GM21619 (cell line): ENCODE measurements at regions not wholly inside any gene's neighbourhood (a gene's known extent, or its start where the extent isn't known, plus 50 kb on each side); places are given as distances from the start of the nearest gene placed in this dataset.

Experiments
- ATAC-seq: cut with Tn5 transposase; IDR thresholded peaks from one replicate; pipeline ENCODE4 v1.9.1; 2021; ENCODE audit not compliant: unreplicated experiment

DNA sequence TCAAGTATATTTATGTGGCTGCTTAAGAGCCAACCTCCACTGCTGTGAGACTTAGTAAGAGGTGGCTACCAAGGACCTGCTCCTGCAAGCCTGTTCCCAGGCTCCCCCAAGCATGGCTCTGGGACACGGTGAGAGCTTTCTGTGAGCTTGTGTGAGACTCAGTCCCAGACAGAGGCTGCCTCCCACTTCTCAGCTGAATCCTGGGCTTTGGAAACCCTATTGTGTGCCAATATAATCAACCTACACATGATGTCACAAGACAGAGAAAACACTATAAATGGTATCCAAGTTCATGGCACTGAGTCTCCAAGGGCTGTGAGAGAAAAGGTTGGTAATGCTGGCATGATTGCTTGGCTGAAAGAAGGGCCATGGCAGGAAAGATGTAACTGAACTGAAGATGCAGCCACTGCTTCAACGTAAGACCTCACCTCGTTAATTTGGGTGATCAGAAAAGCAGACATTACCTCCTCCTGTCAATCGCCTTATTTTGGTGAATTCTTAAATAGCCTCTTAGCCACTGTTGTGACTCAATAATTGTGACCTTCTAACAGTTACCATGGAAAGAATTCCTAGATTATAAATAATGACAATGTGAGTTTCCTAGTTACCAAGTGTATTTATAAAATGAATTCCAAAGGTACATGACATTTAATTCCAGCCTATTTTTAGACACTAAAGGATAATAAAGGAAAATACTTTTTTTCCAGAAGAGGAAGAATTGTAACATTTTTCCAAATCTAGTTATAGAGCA, 332.0 kb downstream of the IRS2 start:
- ATAC-seq, result no peak

- ATAC-seq, result no peak
These were observed 334.7 kb downstream of the IRS2 start for GRCh38 chr13:109451726-109452125.

DNA sequence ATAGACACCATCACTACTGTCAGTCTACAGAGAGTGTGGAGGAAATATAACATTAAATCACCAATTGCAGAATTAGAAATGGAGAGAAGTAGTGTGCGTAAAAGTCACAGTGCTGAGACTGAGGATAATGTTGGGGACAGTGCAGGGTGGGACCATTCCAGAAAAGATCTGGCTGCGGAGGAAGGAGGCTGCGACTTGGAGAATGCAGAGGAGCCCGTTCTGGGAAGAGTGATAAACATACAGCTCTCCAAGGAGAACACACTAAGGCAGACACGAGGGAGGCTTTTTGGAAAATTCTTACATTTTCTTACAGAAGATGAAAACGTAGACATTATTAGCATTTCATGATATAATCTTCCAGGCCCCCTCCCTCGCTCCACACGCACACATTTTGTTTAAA, 337.8 kb downstream of the IRS2 start:
- ATAC-seq, result no peak

DNA sequence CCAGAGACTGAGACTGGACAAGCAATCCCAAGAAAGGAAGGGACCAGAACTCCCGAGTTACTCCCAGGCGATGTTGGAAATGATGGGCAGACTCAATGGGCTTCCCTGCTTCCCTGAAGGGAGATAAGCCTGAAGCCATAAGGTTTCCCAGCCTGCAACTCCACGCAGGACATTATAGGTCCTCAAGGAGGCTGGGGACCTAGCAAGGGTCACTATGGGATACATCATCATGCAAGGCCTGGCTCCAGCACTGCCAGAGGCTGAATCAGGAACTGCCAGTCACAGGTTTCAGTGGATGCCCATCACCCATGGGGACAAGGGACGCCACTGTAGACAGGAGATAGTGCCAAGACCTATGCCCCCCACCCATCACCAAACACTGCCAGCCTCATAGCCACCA, 338.7 kb downstream of the IRS2 start:
- no peak for ATAC-seq

- no peak for ATAC-seq
These were observed 346.1 kb downstream of the IRS2 start for GRCh38 chr13:109440320-109440719.

DNA sequence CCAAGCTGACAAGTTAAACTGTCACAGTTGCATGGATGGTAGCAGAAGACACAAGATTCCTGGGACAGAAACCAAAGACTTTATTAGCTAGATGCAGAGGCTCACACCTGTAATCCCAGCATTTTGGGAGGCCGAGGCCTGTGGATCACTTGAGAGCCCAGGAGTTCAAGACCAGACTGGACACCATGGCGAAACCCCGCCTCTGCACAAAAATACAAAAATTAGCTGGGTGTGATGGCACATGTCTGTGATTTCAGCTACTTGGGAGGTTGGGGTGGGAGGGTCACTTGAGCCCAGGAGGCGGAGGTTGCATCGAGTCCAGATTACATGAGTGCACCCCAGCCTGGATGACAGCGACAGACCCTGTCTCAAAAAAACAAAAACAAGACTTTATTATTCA, 346.6 kb downstream of the IRS2 start:
- no peak for ATAC-seq

DNA sequence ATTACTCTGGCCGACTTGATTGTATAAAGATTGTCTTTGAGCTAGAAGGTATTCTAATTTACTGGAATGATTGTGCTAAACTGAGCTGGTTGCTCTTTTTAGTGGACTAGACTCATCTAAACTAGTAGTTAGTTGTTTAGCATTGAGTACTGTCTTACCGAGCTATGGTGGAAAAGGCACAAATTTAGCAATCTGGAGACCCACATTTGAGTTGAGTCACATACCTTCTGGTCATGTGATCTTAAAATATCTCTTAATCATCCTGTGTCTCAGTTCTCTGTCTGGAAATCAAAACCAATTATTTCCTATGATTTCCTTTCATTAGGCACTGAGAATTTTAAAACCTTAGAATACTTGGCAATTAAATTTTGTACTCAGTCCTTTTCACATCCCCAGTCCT, 349.5 kb downstream of the IRS2 start:
- no peak for ATAC-seq

DNA sequence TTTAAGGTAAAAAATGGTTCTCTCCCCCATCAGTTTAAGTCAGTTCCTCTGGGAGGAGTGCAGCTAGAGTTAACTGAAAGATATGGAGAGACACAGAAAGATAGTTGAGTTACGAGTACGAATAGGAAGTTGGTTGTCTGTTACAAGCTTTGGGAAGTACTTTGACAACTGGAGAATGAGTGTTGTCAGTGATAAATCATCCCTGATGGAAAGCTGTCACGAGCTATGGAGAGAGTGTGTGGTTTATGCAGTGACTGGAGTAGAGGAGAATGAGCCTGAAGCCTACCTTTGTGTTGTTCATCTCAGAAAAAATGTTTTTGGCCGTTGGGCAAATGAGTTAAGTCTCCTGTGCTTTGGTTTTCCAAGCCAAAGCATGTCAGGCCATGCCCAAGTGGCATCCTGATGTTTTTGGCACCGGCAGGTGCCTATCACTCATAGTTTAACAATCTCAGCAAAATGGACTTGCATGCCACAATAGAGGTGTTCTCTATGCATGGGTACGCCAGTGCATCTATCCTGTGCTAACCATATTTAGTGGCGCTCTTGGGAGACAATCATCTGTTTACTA, 350.2 kb downstream of the IRS2 start:
- ATAC-seq, result no peak

GRCh38 chr13:109431217-109431616, 355.2 kb downstream of the IRS2 start:
- ATAC-seq, result no peak

GRCh38 chr13:109428146-109428545, 358.2 kb downstream of the IRS2 start:
- ATAC-seq, result no peak

GRCh38 chr13:109427695-109428094, 358.7 kb downstream of the IRS2 start:
- ATAC-seq, result no peak

GRCh38 chr13:109427148-109427547, 359.2 kb downstream of the IRS2 start:
- ATAC-seq, result no peak

DNA sequence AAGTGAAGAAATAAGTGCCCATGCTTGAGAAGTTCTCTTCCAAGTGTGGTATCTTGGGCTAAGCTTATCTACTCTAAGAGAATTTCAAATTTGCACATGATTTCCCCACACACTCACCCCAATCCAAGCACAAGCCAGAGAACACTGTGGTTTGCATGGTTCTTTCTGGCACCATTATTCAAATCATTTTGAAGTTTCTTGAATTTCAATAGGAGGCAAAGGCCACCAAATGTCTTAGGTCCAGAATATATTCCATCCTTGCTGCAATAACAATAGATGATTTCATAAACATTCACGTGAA, 359.7 kb downstream of the IRS2 start:
- no peak for ATAC-seq

GRCh38 chr13:109425821-109426689, 360.3 kb downstream of the IRS2 start:
- no peak for ATAC-seq

DNA sequence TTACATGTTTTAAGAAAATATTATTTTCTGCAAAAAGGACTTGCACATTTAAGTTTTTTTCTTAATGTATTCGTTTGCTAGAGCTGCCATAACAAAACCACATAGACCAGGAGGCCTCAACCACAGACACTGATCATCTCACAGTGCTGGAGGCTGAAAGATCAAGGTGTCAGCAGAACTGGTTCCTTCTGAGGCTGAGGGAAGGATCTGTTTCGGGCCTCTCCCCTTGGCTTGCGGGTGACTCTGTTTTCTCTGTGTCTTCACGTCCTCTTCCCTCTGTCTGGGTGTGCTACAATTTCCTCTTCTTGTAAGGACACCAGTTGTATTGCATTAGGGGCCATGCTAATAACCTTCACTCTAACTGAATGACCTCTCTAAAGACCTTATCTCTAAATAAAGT, 364.2 kb downstream of the IRS2 start:
- no peak for ATAC-seq

DNA sequence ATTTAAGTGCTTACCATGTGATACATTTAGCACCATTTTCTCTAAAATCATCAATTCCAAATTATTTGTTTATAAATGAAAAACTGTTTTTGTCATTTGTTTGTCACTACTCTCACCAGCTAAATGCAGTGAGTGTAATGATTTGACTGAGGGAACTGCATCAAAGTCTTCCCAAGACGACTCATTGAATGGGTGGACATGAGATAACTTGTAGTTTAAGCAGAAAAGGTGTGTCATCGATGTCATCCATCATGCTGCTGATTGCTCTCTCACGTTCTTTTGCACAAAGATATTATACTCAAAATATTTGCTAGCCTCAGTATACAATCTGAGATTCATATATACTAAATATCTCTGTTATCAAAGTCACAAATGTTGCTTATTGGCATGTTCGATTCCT, 366.5 kb downstream of the IRS2 start:
- ATAC-seq, result no peak

DNA sequence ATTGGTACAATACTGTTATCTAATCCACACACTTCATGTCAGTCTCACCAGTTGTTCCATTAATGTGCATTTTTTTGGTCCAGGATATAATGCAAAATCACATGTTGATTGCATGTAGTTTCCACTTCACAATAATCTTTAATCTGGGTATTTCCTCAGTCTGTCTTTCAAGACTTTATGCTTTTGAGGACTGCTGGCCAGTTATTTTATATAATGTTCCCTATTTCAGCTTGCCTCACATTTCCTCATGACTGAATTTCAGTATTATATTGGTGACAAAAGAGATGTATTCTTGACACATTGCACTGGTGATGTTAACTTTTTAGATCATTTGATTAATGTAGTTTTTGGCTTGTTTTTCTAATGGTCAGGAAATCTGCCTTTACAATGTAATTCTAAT, 368.3 kb downstream of the IRS2 start:
- no peak for ATAC-seq

DNA sequence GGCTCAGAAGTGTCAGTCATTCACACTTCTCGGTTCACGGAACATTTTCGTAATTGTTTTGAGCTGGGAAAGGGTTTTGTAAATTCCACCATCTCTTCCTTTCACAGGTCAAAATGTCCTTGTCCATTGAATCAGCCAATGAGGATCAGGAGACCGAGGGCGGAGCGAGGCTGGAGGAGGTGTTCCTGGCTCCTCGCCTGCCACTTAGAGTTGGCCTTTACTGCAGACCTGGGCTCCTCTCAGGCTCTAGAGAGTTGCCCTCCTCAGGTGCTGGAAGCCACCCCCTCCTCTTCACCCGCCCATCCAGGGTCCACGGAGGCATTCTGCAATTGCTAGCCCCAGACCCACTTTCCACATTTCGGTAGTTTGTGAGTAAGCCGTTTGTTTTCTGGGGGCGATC, 370.4 kb downstream of the IRS2 start:
- no peak for ATAC-seq

DNA sequence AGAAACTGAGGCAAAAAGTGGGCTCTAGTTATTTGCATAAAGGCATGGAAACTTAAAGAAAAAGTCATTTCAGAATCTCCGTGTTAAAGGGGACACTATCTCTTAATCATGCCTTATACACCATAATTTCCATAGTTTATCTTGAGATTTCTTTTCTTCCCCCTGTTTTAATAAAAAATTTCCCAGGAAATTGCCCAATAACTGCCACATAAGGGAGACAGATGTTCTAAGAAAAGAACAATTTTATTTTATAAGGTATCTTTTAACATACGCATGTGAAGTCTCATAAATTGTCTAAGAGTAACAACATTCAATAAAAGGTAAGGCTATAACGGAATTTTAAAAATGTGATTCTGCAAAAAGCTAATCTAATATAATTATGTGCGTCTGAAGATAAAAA, 371.3 kb downstream of the IRS2 start:
- ATAC-seq, result no peak

DNA sequence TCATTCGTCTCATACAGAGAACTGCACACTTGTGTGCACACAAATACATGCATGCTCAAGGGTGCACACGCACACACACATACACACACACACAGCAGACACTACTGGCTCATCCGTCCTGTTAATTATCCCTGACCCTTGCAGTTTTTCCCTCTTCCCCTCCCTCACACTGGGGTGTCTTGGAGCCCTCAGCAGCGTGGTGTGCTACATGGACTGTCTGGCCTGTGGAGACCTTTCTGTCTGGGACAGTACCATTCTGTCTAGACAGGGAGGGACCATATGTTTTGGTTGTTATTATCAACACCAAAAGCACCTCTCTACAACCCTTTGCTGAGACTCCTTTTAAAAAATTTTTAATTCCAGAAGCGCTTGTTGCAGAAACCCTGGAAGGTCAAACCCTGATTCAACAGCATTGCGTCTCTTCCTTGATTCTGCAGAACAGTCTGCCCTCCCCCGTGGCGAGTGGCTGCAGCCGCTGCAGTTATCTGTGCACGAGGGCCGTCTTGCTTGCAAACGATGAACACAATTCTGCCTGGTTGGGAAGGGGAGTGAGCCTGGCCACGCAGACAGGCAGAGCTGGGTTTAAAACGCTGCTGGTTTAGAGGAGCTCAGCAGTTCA, 374.0 kb downstream of the IRS2 start:
- ATAC-seq, result no peak

- no peak for ATAC-seq
These were observed 375.5 kb downstream of the IRS2 start for GRCh38 chr13:109410868-109411267.
